ENCODE measurements at regions not wholly inside any gene's neighbourhood (a gene's known extent, or its start where the extent isn't known, plus 50 kb on each side); places are given as distances from the start of the nearest gene placed in this dataset.

DNA sequence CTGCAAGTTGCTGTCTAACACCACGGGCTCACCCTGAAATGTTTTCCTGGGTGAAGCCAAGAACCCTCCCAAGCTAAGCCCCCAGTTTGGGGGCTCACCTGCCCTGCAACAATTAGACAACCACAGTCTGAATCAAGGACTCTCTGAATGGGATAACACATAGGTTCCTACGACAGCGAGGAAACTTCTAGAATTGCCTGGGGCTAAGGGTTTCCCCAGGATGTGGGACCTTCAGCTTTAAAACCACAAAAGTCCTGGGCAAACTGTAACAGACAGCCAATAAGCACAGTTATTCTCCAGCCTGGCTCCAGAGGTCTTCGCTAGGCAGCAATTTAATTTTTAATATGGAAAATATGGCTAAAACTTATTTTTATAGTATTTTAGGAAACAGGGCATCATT lies 162.6 kb downstream of the PRKX start:
- H3K27ac Mint-ChIP-seq, result no peak overlapping the region
- no peaks in the 10 kb centered on the region for H3K4me1 Mint-ChIP-seq
- no peak overlapping the region for H3K4me3 ChIP-seq (ENCODE audit: control extremely low read depth in 1 of 5, extremely low read depth in 1 of 5, insufficient read depth in 1 of 5, low read depth in 2 of 5, low read length in 4 of 5)
- H3K4me1 ChIP-seq (ENCODE audit: control insufficient read depth in 2 of 2, insufficient read depth in 2 of 2, low read length in 2 of 2), result no peaks in the 10 kb centered on the region
- ATAC-seq (ENCODE audit: low read depth) (no peak), DNase-seq (no peak)
- no CpG with 5 or more reads among the region's 4 CpGs for WGBS (ENCODE audit: insufficient coverage)
- no peaks in the 10 kb centered on the region for H3K27me3 ChIP-seq (replicated peaks in 1 of 4; ENCODE audit: control extremely low read depth in 1 of 4, control insufficient read depth in 3 of 4, insufficient read depth in 4 of 4, low read length in 3 of 4)
- no peaks in the 10 kb centered on the region for H3K9me3 Mint-ChIP-seq (ENCODE audit: insufficient read depth)
- no peaks in the 10 kb centered on the region for H3K36me3 ChIP-seq (replicated peaks in 1 of 2; ENCODE audit: control extremely low read depth in 1 of 2, control insufficient read depth in 1 of 2, extremely low read depth in 1 of 2, insufficient read depth in 2 of 2, low read length in 1 of 2)
- TF ChIP-seq, protein P1, sequence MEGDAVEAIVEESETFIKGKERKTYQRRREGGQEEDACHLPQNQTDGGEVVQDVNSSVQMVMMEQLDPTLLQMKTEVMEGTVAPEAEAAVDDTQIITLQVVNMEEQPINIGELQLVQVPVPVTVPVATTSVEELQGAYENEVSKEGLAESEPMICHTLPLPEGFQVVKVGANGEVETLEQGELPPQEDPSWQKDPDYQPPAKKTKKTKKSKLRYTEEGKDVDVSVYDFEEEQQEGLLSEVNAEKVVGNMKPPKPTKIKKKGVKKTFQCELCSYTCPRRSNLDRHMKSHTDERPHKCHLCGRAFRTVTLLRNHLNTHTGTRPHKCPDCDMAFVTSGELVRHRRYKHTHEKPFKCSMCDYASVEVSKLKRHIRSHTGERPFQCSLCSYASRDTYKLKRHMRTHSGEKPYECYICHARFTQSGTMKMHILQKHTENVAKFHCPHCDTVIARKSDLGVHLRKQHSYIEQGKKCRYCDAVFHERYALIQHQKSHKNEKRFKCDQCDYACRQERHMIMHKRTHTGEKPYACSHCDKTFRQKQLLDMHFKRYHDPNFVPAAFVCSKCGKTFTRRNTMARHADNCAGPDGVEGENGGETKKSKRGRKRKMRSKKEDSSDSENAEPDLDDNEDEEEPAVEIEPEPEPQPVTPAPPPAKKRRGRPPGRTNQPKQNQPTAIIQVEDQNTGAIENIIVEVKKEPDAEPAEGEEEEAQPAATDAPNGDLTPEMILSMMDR (IDR thresholded peaks at IDR 0.05), result no peak
- TF ChIP-seq EZH2 (IDR thresholded peaks at IDR 0.05; ENCODE audit: borderline replicate concordance, insufficient read depth, low read depth, low read length, poor library complexity, severe bottlenecking), result no peak
- H3K4me3 Mint-ChIP-seq, result no peak overlapping the region
- intact Hi-C loops (cut with micrococcal nuclease), result no loop called here
- no peaks in the 10 kb centered on the region for H3K79me2 ChIP-seq (ENCODE audit: control insufficient read depth, insufficient read depth, low read length)
- H3K27me3 Mint-ChIP-seq, result peaks cover 4% of the 10 kb centered on the region
- no peak overlapping the region for H3K27ac ChIP-seq (ENCODE audit: low read length in 2 of 2)
- ChIA-PET CTCF (no interaction called here), POLR2A (no interaction called here)
- H3K9ac ChIP-seq (ENCODE audit: low read length), result no peak overlapping the region
- H2AFZ ChIP-seq (ENCODE audit: insufficient read depth, low read depth, low read length, poor library complexity, severe bottlenecking), result no peak overlapping the region
- no peak overlapping the region for H3K4me2 ChIP-seq (replicated peaks; ENCODE audit: low read depth, low read length, poor library complexity, severe bottlenecking)
- H4K20me1 ChIP-seq (ENCODE audit: control insufficient read depth, insufficient read depth, low read length, poor library complexity, severe bottlenecking), result no peaks in the 10 kb centered on the region
- no peaks in the 10 kb centered on the region for H3K9me3 ChIP-seq (ENCODE audit: control extremely low read depth in 1 of 3, control insufficient read depth in 2 of 3, insufficient read depth in 1 of 3, low read length in 2 of 3)

DNA sequence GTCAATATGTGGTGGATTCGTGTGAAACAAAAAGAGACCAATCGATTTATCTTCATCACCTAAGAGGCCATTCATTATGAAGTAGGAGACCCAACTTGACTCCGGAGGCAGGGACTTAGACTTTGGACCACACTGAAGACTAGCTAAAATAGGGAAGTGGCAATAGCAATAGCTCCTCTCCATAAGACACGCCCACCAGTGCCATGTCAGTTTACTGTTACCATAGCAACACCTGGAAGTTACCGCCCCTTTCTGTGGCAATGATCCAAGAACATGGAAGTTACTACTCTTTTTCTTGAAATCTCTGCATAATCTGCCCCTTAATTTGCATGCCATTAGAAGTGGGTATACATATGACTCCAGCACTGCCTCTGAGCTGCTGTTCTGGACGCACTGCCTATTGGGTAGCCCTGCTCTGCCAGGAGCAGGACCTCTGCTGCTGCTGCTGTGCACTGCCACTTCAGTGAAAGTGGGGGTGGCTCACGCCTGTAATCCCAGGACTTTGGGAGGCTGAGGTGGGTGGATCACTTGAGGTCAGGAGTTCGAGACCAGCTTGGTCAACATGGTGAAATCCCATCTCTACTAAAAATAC lies 163.2 kb downstream of the PRKX start:
- no peak for ATAC-seq (ENCODE audit: low read depth)
- Histone ChIP-seq H4K20me1 (ENCODE audit: control insufficient read depth, insufficient read depth, low read length, poor library complexity, severe bottlenecking) (no peaks in the 10 kb centered on the region), H3K9me3 (ENCODE audit: control extremely low read depth in 1 of 3, control insufficient read depth in 2 of 3, insufficient read depth in 1 of 3, low read length in 2 of 3) (no peaks in the 10 kb centered on the region), H3K36me3 (replicated peaks in 1 of 2; ENCODE audit: control extremely low read depth in 1 of 2, control insufficient read depth in 1 of 2, extremely low read depth in 1 of 2, insufficient read depth in 2 of 2, low read length in 1 of 2) (no peaks in the 10 kb centered on the region), H3K27ac (ENCODE audit: low read length in 2 of 2) (no peak overlapping the region), H3K4me3 (ENCODE audit: control extremely low read depth in 1 of 5, extremely low read depth in 1 of 5, insufficient read depth in 1 of 5, low read depth in 2 of 5, low read length in 4 of 5) (no peak overlapping the region), H3K4me2 (replicated peaks; ENCODE audit: low read depth, low read length, poor library complexity, severe bottlenecking) (no peak overlapping the region), H3K79me2 (ENCODE audit: control insufficient read depth, insufficient read depth, low read length) (no peaks in the 10 kb centered on the region), H3K4me1 (ENCODE audit: control insufficient read depth in 2 of 2, insufficient read depth in 2 of 2, low read length in 2 of 2) (no peaks in the 10 kb centered on the region), H3K27me3 (replicated peaks in 1 of 4; ENCODE audit: control extremely low read depth in 1 of 4, control insufficient read depth in 3 of 4, insufficient read depth in 4 of 4, low read length in 3 of 4) (no peaks in the 10 kb centered on the region), H3K9ac (ENCODE audit: low read length) (no peak overlapping the region), H2AFZ (ENCODE audit: insufficient read depth, low read depth, low read length, poor library complexity, severe bottlenecking) (no peak overlapping the region)
- H3K9me3 Mint-ChIP-seq (ENCODE audit: insufficient read depth), result no peaks in the 10 kb centered on the region
- no peak overlapping the region for H3K4me3 Mint-ChIP-seq
- TF ChIP-seq EZH2 (IDR thresholded peaks at IDR 0.05; ENCODE audit: borderline replicate concordance, insufficient read depth, low read depth, low read length, poor library complexity, severe bottlenecking), result no peak
- TF ChIP-seq, protein P1 (IDR thresholded peaks at IDR 0.05), result no peak
- no peak overlapping the region for H3K27ac Mint-ChIP-seq
- DNase-seq, result no peak
- POLR2A ChIA-PET, result no interaction called here
- WGBS (ENCODE audit: insufficient coverage), result 83% methylated on average over 1 of the region's 8 CpGs
- intact Hi-C loops (cut with micrococcal nuclease), result no loop called here
- H3K4me1 Mint-ChIP-seq, result no peaks in the 10 kb centered on the region
- peaks cover 4% of the 10 kb centered on the region for H3K27me3 Mint-ChIP-seq
- CTCF ChIA-PET, result no interaction called here
